ENCODE measurements at regions not wholly inside any gene's neighbourhood (a gene's known extent, or its start where the extent isn't known, plus 50 kb on each side); places are given as distances from the start of the nearest gene placed in this dataset.

DNA sequence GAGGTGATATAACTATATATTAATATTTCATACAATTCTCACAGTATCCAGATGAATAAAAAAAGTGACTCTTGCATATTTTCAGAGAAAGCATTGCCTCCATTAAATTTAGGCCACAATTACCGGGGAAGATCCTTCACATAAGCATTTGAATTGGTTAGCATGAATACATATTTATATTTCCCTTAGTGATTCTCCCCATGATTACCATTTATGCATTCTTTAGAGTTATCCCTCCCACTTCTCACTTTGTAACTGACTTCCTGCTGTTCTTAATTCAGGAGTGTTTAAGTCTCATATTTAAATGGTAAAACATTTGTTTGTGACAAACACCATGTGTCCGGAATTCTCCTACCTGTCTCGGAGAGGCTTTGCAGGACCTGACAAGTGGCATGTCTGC lies 523.4 kb downstream of the CCDC85A start:
- TF ChIP-seq, protein P1, sequence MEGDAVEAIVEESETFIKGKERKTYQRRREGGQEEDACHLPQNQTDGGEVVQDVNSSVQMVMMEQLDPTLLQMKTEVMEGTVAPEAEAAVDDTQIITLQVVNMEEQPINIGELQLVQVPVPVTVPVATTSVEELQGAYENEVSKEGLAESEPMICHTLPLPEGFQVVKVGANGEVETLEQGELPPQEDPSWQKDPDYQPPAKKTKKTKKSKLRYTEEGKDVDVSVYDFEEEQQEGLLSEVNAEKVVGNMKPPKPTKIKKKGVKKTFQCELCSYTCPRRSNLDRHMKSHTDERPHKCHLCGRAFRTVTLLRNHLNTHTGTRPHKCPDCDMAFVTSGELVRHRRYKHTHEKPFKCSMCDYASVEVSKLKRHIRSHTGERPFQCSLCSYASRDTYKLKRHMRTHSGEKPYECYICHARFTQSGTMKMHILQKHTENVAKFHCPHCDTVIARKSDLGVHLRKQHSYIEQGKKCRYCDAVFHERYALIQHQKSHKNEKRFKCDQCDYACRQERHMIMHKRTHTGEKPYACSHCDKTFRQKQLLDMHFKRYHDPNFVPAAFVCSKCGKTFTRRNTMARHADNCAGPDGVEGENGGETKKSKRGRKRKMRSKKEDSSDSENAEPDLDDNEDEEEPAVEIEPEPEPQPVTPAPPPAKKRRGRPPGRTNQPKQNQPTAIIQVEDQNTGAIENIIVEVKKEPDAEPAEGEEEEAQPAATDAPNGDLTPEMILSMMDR (IDR thresholded peaks at IDR 0.05; ENCODE audit: low read depth, low read length) = no peak
- TF ChIP-seq POLR2A (IDR thresholded peaks at IDR 0.05; ENCODE audit: extremely low read depth, insufficient read length) = no peak
- TF ChIP-seq, protein P2, sequence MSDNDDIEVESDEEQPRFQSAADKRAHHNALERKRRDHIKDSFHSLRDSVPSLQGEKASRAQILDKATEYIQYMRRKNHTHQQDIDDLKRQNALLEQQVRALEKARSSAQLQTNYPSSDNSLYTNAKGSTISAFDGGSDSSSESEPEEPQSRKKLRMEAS (IDR thresholded peaks at IDR 0.05; ENCODE audit: low read depth, low read length) = no peak

Measured in NB4 (cell line).